Thoracic aorta (tissue), 2 donors: ENCODE measurements at regions not wholly inside any gene's neighbourhood (a gene's known extent, or its start where the extent isn't known, plus 50 kb on each side); places are given as distances from the start of the nearest gene placed in this dataset.

ENCODE experiments used
- ATAC-seq: fragments of 150-250 bp; one replicate; pipeline ENCODE4 v1.8.0; 2017; ENCODE audit warnings: low read depth; ENCODE audit not compliant: insufficient number of reproducible peaks, low FRiP score
- DNase-seq: peaks from one replicate; pipeline ENCODE4 v3.0.0-alpha.2; 2020; ENCODE audit warnings: low spot score
- H3K27ac ChIP-seq, 2 donors: fragments of 200-600 bp; sonication (generic); 1 replicate in 1 of 2; 2 replicates in 1 of 2; pipeline ENCODE4 v1.5.1; 2016; ENCODE audit warnings: mild to moderate bottlenecking in 2 of 2, moderate library complexity in 2 of 2
- H3K27me3 ChIP-seq: fragments of 200-600 bp; sonication (generic); replicated peaks from 2 replicates; pipeline ENCODE4 v1.6.0; 2016; ENCODE audit warnings: mild to moderate bottlenecking; ENCODE audit not compliant: insufficient read depth
- H3K36me3 ChIP-seq: fragments of 200-600 bp; sonication (generic); one replicate; pipeline ENCODE4 v1.5.1; 2016
- H3K4me1 ChIP-seq, 2 donors: fragments of 200-600 bp; sonication (generic); 1 replicate in 1 of 2; 2 replicates in 1 of 2; pipeline versions ENCODE4 v1.5.1 to v1.6.0; 2016; ENCODE audit warnings: low read depth in 2 of 2, mild to moderate bottlenecking in 1 of 2; ENCODE audit not compliant: control insufficient read depth in 1 of 2
- H3K4me3 ChIP-seq: fragments of 200-600 bp; sonication (generic); 2 replicates; pipeline ENCODE4 v1.5.1; 2016; ENCODE audit warnings: mild to moderate bottlenecking
- H3K9me3 ChIP-seq: fragments of 200-600 bp; sonication (generic); 2 replicates; pipeline ENCODE4 v1.5.1; 2016
- CTCF ChIP-seq: fragments of 200-600 bp; sonication (generic); IDR thresholded peaks from one replicate; pipeline ENCODE4 v1.5.1; 2019; ENCODE audit warnings: antibody characterized with exemption

DNA sequence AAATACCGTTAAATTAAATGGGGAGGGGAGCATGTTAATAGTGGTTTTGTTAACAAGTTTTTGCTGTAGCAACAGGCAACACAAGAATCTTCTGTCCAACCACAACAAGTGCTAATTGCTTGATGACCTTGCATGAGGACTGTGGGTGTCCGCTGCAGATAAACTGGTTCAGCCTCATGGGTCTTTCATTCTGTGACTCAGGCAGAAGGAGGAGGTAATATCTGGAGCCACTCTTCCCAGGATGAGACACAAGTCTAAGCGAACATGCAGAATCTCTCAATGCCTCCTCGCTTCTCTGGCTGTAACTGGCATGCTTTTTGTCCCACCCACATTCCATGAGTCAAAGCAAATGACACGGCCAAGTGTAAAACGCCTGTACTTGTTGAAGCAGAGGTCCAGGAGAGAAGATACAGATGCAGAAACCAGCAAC lies 56.6 kb upstream of the MYO16 start:
- DNase-seq, result no peak

DNA sequence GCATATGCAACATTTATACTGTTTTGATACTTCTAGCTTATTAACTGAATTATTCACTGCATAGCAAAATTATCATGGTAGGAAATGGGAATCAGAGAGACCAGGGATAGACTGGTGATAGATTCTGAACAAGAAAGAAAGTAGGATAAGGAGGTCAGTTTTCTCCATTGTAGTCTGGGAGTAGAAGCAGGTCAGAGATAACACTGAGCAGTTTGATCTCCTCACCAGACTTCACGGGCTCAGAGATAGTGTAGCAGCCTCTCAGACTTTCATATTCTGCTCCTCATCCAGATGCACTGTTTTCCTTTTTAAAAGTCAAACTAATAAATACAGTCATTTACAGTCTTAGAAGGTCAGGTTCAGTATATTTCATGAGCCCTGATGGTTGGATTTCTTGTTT lies 56.0 kb upstream of the MYO16 start:
- no peaks in the 10 kb centered on the region for H3K4me1 ChIP-seq
- DNase-seq (no peak), ATAC-seq (no peak)
- H3K27ac ChIP-seq, result no peak overlapping the region
- no peak overlapping the region for H3K4me3 ChIP-seq
- no peaks in the 10 kb centered on the region for H3K9me3 ChIP-seq
- no peaks in the 10 kb centered on the region for H3K36me3 ChIP-seq
- no peaks in the 10 kb centered on the region for H3K27me3 ChIP-seq
- TF ChIP-seq CTCF, result no peak

More for the DNA sequence above, 56.6 kb upstream of the MYO16 start:
- no peak for TF ChIP-seq CTCF
- H3K27me3 ChIP-seq, result no peaks in the 10 kb centered on the region
- H3K4me3 ChIP-seq, result no peak overlapping the region
- H3K9me3 ChIP-seq, result no peaks in the 10 kb centered on the region
- H3K36me3 ChIP-seq, result no peaks in the 10 kb centered on the region
- H3K4me1 ChIP-seq, result no peaks in the 10 kb centered on the region
- no peak for ATAC-seq
- H3K27ac ChIP-seq, result no peak overlapping the region

GRCh38 chr13:108574856-108575255 lies 54.6 kb upstream of the MYO16 start:
- no peak for DNase-seq
- no peaks in the 10 kb centered on the region for H3K4me1 ChIP-seq
- ATAC-seq, result no peak
- H3K4me3 ChIP-seq, result no peak overlapping the region
- no peaks in the 10 kb centered on the region for H3K27me3 ChIP-seq
- no peaks in the 10 kb centered on the region for H3K36me3 ChIP-seq
- no peak for TF ChIP-seq CTCF
- no peaks in the 10 kb centered on the region for H3K9me3 ChIP-seq
- H3K27ac ChIP-seq, result no peak overlapping the region

- ATAC-seq (no peak), DNase-seq (no peak)
- Histone ChIP-seq H3K4me3 (no peak overlapping the region), H3K36me3 (no peaks in the 10 kb centered on the region), H3K27ac (no peak overlapping the region), H3K27me3 (no peaks in the 10 kb centered on the region), H3K4me1 (no peaks in the 10 kb centered on the region), H3K9me3 (no peaks in the 10 kb centered on the region)
- no peak for TF ChIP-seq CTCF
These were observed 54.0 kb upstream of the MYO16 start for GRCh38 chr13:108575430-108575829.
